ENCODE measurements at regions not wholly inside any gene's neighbourhood (a gene's known extent, or its start where the extent isn't known, plus 50 kb on each side); places are given as distances from the start of the nearest gene placed in this dataset.

DNA sequence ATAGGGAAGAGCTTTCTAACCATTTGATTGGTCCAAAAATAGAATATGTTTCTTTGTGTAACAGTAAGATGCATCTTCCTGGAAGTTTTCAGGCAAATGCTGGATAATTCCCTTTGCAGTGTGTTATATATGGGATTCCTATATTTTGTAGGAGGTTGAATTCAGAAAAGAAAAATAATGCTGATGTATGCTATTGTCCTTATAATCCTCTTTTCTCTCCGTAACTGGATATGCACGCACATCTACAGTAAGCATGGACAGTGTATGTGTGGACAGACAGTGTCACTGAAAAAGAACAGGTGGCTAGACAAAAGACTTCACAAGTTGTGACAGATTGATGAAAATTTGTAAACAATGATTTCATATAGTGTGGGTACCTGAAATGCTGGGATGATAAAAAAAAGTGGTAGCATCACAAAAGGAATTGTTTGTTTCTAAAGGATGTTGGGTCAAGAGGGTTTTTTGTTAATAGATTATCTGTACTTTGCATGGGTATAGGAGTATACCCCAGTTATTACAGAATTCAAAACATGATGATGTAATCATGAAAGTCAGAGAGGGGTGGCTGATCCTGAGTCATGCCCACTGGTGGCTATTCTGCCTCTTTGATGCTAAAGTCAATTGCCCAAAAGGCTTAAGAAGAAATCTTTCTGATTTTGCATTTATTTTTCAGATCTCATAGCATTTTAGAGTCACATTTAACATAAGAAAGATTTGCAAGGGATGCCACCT lies 160.7 kb upstream of the TMTC1 start:
- Mint-ChIP-seq H3K4me3 (no peak overlapping the region), H3K27me3 (no peaks in the 10 kb centered on the region), H3K27ac (no peak overlapping the region), H3K36me3 (ENCODE audit: low read depth) (no peaks in the 10 kb centered on the region), H3K4me1 (no peaks in the 10 kb centered on the region), H3K9me3 (no peaks in the 10 kb centered on the region)
- DNase-seq (no peak), ATAC-seq (no peak)

DNA sequence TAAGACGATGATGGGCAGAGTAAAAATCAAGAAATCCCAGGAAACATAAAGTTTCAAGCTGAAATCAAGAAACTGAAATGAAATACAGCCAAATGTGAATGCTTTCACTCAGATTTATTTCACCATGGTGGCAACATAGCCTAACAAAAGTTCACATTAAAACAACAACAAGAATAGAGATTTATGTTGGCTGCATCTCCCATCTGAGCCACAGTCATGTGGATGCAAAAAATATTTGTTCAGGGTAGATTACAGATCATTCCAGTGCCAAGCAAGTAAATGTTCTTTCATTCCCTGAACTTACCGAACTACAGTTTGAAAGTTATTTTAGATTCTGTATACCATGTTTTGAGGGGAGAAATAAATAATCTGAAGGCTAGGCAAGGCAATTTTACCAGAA lies 159.9 kb upstream of the TMTC1 start:
- Mint-ChIP-seq H3K9me3 (no peaks in the 10 kb centered on the region), H3K4me1 (no peaks in the 10 kb centered on the region), H3K27me3 (no peaks in the 10 kb centered on the region), H3K36me3 (ENCODE audit: low read depth) (no peaks in the 10 kb centered on the region), H3K27ac (no peak overlapping the region), H3K4me3 (no peak overlapping the region)
- DNase-seq (no peak), ATAC-seq (no peak)

DNA sequence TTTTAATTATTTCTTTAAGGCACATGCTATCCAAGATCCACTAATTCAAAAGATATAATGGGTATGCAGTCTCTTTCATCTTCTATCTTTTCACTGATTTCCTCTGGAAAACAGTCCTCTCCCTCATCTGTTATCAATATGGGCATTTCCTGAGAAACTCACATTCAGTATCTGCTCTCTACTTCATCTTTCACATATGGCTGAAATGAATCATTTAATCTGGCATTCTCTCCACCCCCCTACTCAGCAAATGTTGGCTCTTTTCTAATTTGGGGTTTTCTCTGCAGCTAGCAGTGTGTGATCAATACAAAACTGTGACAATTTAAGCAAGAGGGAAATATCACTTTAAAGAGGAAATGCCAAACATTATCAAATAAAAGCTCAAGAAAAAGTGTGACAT lies 157.1 kb upstream of the TMTC1 start:
- Mint-ChIP-seq H3K27me3 (no peaks in the 10 kb centered on the region), H3K4me3 (no peak overlapping the region), H3K9me3 (no peaks in the 10 kb centered on the region), H3K4me1 (no peaks in the 10 kb centered on the region), H3K36me3 (ENCODE audit: low read depth) (no peaks in the 10 kb centered on the region), H3K27ac (no peak overlapping the region)
- ATAC-seq (no peak), DNase-seq (no peak)

DNA sequence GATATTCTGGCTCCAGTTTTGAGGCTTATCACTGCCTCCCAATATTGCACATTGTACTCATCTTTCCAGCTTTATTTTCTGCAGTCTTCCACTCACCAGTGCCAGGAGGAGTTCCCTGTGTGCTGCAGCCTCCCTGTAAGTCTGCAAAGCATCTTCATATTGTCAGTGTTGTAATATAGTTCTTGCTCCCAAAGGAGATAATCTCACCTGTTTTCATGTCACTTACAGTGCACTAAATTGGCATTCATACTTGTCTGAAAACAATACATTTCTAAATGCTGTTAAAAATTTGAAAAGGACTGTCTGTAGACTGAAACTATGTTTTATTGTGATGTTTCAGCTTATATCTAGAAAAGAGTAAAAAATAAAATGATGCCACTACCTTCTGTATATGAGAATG lies 146.8 kb upstream of the TMTC1 start:
- Mint-ChIP-seq H3K4me3 (no peak overlapping the region), H3K4me1 (no peaks in the 10 kb centered on the region), H3K9me3 (no peaks in the 10 kb centered on the region), H3K27me3 (no peaks in the 10 kb centered on the region), H3K27ac (no peak overlapping the region), H3K36me3 (ENCODE audit: low read depth) (no peaks in the 10 kb centered on the region)
- DNase-seq (no peak), ATAC-seq (no peak)

DNA sequence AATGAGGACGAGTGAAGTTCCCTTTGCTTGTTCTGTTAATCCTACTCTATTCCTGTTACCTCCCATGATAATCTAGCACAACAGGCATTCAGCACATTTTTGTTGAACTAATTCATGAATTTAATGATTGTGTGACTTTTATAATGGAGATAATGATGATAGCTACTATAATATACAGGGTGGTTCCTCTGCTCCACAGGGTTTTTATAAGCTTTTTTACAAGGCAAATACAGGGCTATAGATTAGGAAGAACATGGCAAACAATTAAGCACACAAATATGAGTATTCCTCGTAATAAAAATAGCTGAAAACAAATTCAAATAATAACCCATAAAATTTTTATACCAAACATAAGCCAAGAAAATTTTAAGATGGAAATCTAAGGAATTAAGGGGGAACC lies 145.6 kb upstream of the TMTC1 start:
- no peak overlapping the region for H3K4me3 Mint-ChIP-seq
- H3K9me3 Mint-ChIP-seq = no peaks in the 10 kb centered on the region
- no peaks in the 10 kb centered on the region for H3K27me3 Mint-ChIP-seq
- no peaks in the 10 kb centered on the region for H3K4me1 Mint-ChIP-seq
- DNase-seq (no peak), ATAC-seq (no peak)
- H3K27ac Mint-ChIP-seq = no peak overlapping the region
- H3K36me3 Mint-ChIP-seq (ENCODE audit: low read depth) = no peaks in the 10 kb centered on the region

DNA sequence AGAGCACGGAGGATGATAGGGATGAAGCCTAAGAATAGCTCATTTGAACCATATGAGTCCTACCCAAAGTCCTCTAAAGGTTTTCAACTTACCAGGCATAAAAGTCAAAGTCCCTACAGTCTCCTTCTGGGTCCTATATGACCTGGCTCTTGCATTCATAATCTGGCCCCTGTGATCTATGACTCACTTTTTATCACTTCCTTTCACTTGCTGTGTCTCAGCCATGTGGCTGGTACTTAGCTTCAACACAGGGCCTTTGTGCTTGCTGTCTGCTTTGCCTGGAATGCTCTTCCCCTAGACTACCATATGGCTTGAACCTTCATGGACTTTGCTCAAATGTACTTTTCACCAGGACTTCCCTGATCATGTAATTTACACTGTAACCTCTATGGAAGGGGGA lies 137.6 kb upstream of the TMTC1 start:
- Mint-ChIP-seq H3K36me3 (ENCODE audit: low read depth) (no peaks in the 10 kb centered on the region), H3K4me1 (no peaks in the 10 kb centered on the region), H3K27ac (no peak overlapping the region), H3K9me3 (peaks cover 6% of the 10 kb centered on the region), H3K27me3 (no peaks in the 10 kb centered on the region), H3K4me3 (no peak overlapping the region)
- DNase-seq (no peak), ATAC-seq (no peak)

DNA sequence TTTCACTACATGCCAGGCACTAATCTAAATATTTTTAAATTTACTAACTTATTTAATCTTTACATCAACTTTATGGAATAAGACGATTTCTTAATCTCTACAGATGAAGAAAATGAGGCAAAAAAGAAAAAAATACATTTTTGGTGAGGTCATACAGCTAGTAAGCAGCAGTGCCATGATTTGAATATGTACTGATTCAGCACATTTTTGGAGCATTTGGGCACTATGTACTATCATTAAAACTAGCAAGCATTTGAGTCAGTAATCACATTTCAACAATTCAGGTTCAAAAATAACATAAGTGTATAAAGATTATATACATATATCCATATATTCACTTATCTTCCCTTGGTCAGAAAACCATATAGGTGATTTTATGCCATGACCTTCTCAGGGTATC lies 124.4 kb upstream of the TMTC1 start:
- H3K4me1 Mint-ChIP-seq = no peaks in the 10 kb centered on the region
- no peak overlapping the region for H3K27ac Mint-ChIP-seq
- peaks cover 7% of the 10 kb centered on the region for H3K9me3 Mint-ChIP-seq
- no peaks in the 10 kb centered on the region for H3K36me3 Mint-ChIP-seq (ENCODE audit: low read depth)
- H3K4me3 Mint-ChIP-seq = no peak overlapping the region
- no peaks in the 10 kb centered on the region for H3K27me3 Mint-ChIP-seq
- ATAC-seq (no peak), DNase-seq (no peak)

DNA sequence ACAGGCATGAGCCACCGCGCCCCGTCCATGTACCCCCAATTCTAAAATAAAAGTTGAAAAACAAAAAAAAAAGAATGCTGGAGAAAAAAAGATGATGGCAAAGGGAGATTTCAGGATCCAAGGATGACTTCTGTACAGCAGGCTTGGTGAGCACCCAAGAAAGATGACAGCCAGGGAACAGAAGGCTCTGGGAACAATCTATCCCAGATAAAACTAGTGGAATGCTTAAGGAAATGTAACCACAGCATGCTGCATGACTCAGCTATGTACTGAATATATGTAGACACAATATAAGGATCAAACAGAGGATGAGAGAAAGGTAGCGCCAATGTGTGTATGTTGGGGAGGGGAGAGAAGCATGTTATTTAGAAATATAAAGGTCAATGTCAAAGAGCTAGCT lies 123.7 kb upstream of the TMTC1 start:
- ATAC-seq (no peak), DNase-seq (no peak)
- Mint-ChIP-seq H3K36me3 (ENCODE audit: low read depth) (no peaks in the 10 kb centered on the region), H3K4me3 (no peak overlapping the region), H3K27me3 (no peaks in the 10 kb centered on the region), H3K4me1 (no peaks in the 10 kb centered on the region), H3K27ac (no peak overlapping the region), H3K9me3 (peaks cover 7% of the 10 kb centered on the region)

DNA sequence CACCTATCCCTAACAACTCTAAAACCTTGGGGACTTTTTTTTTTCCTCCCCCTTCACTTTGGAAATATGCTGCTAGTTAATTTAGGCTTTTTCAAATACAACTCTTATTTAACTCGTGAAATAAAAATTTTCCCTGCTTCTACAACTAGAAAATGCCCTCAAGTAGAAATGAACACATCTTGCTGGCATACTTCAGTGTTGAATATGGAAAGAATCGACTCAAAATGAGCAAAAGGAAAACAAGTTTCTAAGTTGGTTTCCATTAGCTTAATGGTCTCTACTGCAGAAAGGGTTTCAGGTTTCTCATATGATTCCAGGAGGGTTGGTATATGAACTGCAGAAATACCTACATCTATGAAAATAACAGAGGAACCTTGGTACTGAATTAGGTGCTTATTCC lies 118.3 kb upstream of the TMTC1 start:
- ATAC-seq = no peak
- Mint-ChIP-seq H3K4me1 (no peaks in the 10 kb centered on the region), H3K27ac (no peak overlapping the region), H3K36me3 (ENCODE audit: low read depth) (no peaks in the 10 kb centered on the region), H3K4me3 (no peak overlapping the region), H3K27me3 (no peaks in the 10 kb centered on the region), H3K9me3 (peaks cover 3% of the 10 kb centered on the region)
- no peak for DNase-seq

DNA sequence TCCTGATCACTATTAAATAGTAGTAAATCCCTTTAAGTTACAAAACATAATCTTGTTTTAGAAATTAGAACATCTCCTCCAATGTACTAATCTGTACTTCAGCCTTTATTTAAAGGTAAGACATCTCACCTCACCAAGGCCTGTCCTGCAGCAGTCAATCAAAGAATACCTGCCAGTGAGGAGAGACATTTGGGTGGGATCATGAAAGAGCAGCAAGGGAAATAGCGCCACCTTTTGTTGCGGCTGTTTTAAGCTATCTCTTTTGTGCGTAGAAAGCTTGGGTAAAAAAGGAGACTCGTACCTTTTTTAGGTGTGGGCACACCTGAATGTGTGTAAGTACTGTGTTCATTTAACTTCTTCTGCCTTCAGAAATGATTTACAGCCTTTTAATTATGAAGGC lies 117.8 kb upstream of the TMTC1 start:
- Mint-ChIP-seq H3K9me3 (peaks cover 3% of the 10 kb centered on the region), H3K4me1 (no peaks in the 10 kb centered on the region), H3K27me3 (no peaks in the 10 kb centered on the region), H3K36me3 (ENCODE audit: low read depth) (no peaks in the 10 kb centered on the region), H3K4me3 (no peak overlapping the region), H3K27ac (no peak overlapping the region)
- DNase-seq (no peak), ATAC-seq (no peak)

DNA sequence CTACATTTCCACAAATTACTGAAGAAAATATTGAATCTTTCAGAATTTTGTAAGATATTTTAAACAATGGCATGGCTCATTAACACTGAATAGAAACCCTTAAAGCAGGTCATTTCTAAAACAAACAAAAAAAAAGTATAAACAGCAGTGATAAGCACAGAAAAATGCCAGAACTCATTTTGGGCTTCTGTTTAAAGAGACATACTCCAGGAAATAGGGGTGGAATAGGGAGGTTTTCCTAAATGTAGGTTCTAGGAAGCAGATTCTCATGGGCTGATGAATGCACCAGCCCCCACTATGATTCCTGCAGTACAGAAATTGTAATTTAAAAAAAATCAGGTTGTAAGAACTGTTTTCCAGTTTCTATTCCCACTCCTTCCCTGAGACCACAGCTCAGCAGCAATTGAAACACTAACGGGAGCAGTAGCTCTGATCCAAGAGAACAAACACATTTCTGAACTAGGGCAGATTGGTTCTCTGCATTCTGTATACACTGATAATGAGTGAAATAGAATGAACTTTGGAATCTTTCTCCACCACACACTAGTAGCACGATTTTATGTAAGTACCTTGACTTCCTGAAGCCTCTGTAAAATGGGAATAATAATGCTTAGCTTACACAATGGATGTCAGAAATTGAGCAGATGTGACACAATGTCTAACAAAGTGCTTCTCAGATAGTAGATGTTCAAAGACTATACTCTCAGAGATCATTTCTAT lies 115.6 kb upstream of the TMTC1 start:
- Mint-ChIP-seq H3K9me3 (peaks cover 3% of the 10 kb centered on the region), H3K27ac (no peak overlapping the region), H3K36me3 (ENCODE audit: low read depth) (no peaks in the 10 kb centered on the region), H3K4me1 (no peaks in the 10 kb centered on the region), H3K4me3 (no peak overlapping the region), H3K27me3 (no peaks in the 10 kb centered on the region)
- ATAC-seq = no peak
- DNase-seq = no peak

DNA sequence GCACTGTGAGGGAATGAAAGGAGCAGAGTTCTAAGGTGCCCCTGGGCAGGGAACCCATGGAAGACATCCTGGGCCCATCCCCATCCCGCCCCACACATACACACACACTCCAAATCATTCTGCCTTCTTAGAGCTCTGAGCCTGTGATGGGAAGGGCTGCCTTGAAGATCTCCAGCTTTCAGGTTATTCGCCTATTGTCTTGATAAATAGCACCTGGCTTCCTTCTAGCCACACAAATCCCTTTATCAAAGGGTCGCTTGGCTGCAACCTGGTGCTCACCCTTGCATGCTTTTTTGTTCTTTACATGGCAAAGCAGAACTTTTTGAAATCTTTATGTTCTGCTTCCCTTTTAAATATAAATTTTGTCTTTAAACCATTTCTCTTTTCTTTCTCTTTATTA lies 112.2 kb upstream of the TMTC1 start:
- Mint-ChIP-seq H3K9me3 (peaks cover 3% of the 10 kb centered on the region), H3K4me3 (no peak overlapping the region), H3K36me3 (ENCODE audit: low read depth) (no peaks in the 10 kb centered on the region), H3K4me1 (no peaks in the 10 kb centered on the region), H3K27ac (no peak overlapping the region), H3K27me3 (no peaks in the 10 kb centered on the region)
- no peak for ATAC-seq
- DNase-seq = no peak

DNA sequence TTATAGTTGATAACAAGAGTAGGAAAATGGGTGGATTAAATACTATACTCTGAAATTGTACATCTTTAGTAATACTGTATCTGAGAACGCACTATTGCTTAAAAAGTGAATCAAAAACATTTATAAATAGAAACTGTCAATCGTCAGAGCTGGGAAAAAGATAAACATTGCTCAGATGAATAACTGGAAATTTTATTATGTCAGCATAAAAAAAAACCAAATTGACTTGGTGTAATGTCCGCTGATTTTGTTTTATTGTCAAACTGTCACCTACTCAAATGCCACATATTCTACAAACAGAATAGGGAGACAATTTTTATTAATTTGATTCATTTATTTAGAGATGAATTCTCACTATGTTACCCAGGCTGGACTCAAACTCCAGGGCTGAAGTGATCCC lies 109.3 kb upstream of the TMTC1 start:
- Mint-ChIP-seq H3K27me3 (no peaks in the 10 kb centered on the region), H3K4me3 (no peak overlapping the region), H3K27ac (no peak overlapping the region)

DNA sequence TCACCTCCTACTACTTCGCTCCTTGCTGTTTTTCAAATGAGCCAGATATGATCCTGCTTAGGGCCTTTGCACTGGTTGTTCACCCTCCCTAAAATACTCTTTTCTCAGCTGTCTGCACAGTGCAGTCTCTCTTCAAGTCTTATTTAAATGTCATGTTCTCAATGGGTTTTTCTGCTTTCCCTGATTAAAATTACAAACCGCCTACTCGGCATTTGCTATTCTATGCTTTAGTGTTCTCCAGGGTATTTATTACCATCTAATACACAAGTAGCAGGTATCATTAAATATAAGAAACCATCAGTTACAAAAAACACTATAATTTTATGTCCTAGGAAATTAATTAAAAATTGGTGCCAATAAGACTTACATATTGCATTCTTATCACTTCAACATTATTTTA lies 108.0 kb upstream of the TMTC1 start:
- H3K4me1 Mint-ChIP-seq = no peaks in the 10 kb centered on the region
- H3K27me3 Mint-ChIP-seq = no peaks in the 10 kb centered on the region
- ATAC-seq (no peak), DNase-seq (no peak)
- no peak overlapping the region for H3K27ac Mint-ChIP-seq
- H3K9me3 Mint-ChIP-seq = no peaks in the 10 kb centered on the region
- no peak overlapping the region for H3K4me3 Mint-ChIP-seq
- no peaks in the 10 kb centered on the region for H3K36me3 Mint-ChIP-seq (ENCODE audit: low read depth)

More for the DNA sequence above, 109.3 kb upstream of the TMTC1 start:
- ATAC-seq (no peak), DNase-seq (no peak)
- H3K36me3 Mint-ChIP-seq (ENCODE audit: low read depth) = no peaks in the 10 kb centered on the region
- H3K9me3 Mint-ChIP-seq = no peaks in the 10 kb centered on the region
- no peaks in the 10 kb centered on the region for H3K4me1 Mint-ChIP-seq

DNA sequence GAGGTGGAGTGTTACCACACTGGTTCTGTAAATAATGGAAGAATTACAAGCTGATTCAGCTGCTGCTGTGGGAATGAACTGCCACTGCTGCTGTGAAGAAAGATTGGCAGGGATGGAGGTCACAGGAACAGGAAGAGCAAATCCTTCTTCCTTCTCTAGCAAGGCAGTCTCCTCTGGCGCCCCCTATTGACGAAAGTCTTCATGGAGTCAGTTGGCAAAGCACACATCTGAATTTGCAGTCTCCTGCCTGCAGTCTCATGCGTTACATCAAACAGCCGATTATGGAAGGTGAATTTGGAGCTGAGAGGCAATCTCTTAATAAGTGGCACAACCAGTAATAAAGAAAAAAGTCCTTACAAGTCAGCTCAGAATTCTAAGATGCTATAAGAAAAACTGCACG lies 106.0 kb upstream of the TMTC1 start:
- H3K36me3 Mint-ChIP-seq (ENCODE audit: low read depth) = no peaks in the 10 kb centered on the region
- DNase-seq = peak; percentile 15
- H3K9me3 Mint-ChIP-seq = no peaks in the 10 kb centered on the region
- H3K27me3 Mint-ChIP-seq = no peaks in the 10 kb centered on the region
- no peak for ATAC-seq
- no peaks in the 10 kb centered on the region for H3K4me1 Mint-ChIP-seq
- H3K4me3 Mint-ChIP-seq = no peak overlapping the region
- H3K27ac Mint-ChIP-seq = no peak overlapping the region

Measured in activated naive CD8-positive, alpha-beta T cell treated with anti-CD3 and anti-CD28 coated beads, Interleukin-2, amount 50 U/mL, for 24 hours (primary cell).